K562 (cell line): ENCODE measurements at regions not wholly inside any gene's neighbourhood (a gene's known extent, or its start where the extent isn't known, plus 50 kb on each side); places are given as distances from the start of the nearest gene placed in this dataset.

Experiments
- ATAC-seq: fragments of 200-7000 bp; cut with Tn5 transposase; 3 replicates; pipeline ENCODE4 v1.9.1; 2020; ENCODE audit warnings: moderate library complexity
- BruUV-seq: library from RNA; stranded (reverse); fragments of 400-500 nt; replicated peaks from 2 replicates; lab custom pipeline; 2021; lab: Mats Ljungman, UMichigan
- CTCF ChIA-PET: fragments of 300-600 bp; formaldehyde crosslinking; extraction: SDS; loops from one replicate; lab custom pipeline; 2021; ENCODE audit warnings: low intra/inter-chr PET ratio; lab: Yijun Ruan, JAX
- POLR2A ChIA-PET: fragments of 300-600, 350-650 bp; sonication (Branson Sonifier 250); formaldehyde crosslinking; extraction: SDS; loops from one replicate; lab custom pipeline; 2021; ENCODE audit warnings: antibody characterized with exemption, inconsistent platforms; lab: Yijun Ruan, JAX
- DNase-seq, 4 experiments: peaks; one replicate each; pipeline versions ENCODE4 v3.0.0 to v3.0.0-alpha.2; 2011 to 2018; ENCODE audit warnings: low spot score in 3 of 4, mixed read lengths in 3 of 4; ENCODE audit errors: extremely low read depth in 1 of 4
- FAIRE-seq: peaks from 2 replicates; lab custom pipeline; 2011; peaks lifted over from hg19 to GRCh38; lab: Jason Lieb, UNC
- H2AFZ ChIP-seq: 2 replicates; pipeline ENCODE4 v1.6.0; 2011; ENCODE audit warnings: low read depth, low read length, control low read depth, inconsistent platforms
- H3K27ac ChIP-seq: fragments of 200-600 bp; 3 replicates; pipeline ENCODE4 v1.8.0; 2011; ENCODE audit warnings: low read depth, mild to moderate bottlenecking, control low read depth, inconsistent platforms, low read length, moderate library complexity, mixed read lengths; ENCODE audit errors: extremely low read depth
- H3K27me3 ChIP-seq, 2 experiments: fragments of 300-600 bp in 1 of 2; 2 replicates in 1 of 2; 3 replicates in 1 of 2; pipeline versions ENCODE4 v1.6.0 to v1.8.0; 2011; ENCODE audit warnings: inconsistent platforms in 2 of 2, low read length in 2 of 2, mild to moderate bottlenecking in 1 of 2, mixed read lengths in 1 of 2, moderate library complexity in 1 of 2; ENCODE audit not compliant: control insufficient read depth in 2 of 2, insufficient read depth in 2 of 2
- H3K36me3 ChIP-seq: fragments of 300-600 bp; 3 replicates; pipeline ENCODE4 v1.8.0; 2011; ENCODE audit warnings: mild to moderate bottlenecking, low read length, inconsistent platforms; ENCODE audit not compliant: control insufficient read depth, insufficient read depth
- H3K4me1 ChIP-seq, 2 experiments: fragments of 200-600 bp in 1 of 2; replicated peaks in 1 of 2; 2 replicates in 1 of 2; 3 replicates in 1 of 2; pipeline versions ENCODE4 v1.5.1 to v1.8.0; 2011; ENCODE audit warnings: inconsistent platforms in 2 of 2, low read length in 2 of 2, mild to moderate bottlenecking in 1 of 2, mixed read lengths in 1 of 2, moderate library complexity in 1 of 2; ENCODE audit not compliant: control insufficient read depth in 2 of 2, insufficient read depth in 2 of 2
- H3K4me2 ChIP-seq: 2 replicates; pipeline ENCODE4 v1.6.1; 2011; ENCODE audit warnings: low read length, control low read depth, inconsistent platforms, mixed read lengths; ENCODE audit not compliant: insufficient read depth
- H3K4me3 ChIP-seq: fragments of 200-600 bp; sonication (generic), shearing (Covaris generic); 2 replicates; pipeline ENCODE4 v1.5.1; 2016; ENCODE audit warnings: control low read depth, inconsistent platforms
- H3K79me2 ChIP-seq: fragments of 200-600 bp; 3 replicates; pipeline ENCODE4 v1.8.0; 2011; ENCODE audit warnings: low read length, inconsistent platforms; ENCODE audit not compliant: control insufficient read depth, insufficient read depth
- H3K9ac ChIP-seq, 2 experiments: 2 replicates each; pipeline versions ENCODE4 v1.6.0 to v1.6.1; 2011; ENCODE audit warnings: low read depth in 2 of 2, low read length in 2 of 2, control low read depth in 1 of 2, inconsistent platforms in 1 of 2, mild to moderate bottlenecking in 1 of 2, mixed read lengths in 1 of 2; ENCODE audit not compliant: insufficient read depth in 1 of 2
- H3K9me1 ChIP-seq: one replicate; pipeline ENCODE4 v1.6.0; 2011; ENCODE audit warnings: inconsistent platforms, mild to moderate bottlenecking, low read length, moderate library complexity; ENCODE audit not compliant: control insufficient read depth, insufficient read depth
- H3K9me3 ChIP-seq: replicated peaks from 2 replicates; pipeline ENCODE4 v1.5.1; 2011; ENCODE audit warnings: low read depth, low read length, inconsistent platforms; ENCODE audit not compliant: control insufficient read depth, insufficient read depth
- H4K20me1 ChIP-seq: replicated peaks from 2 replicates; pipeline ENCODE4 v1.6.1; 2011; ENCODE audit warnings: low read length, inconsistent platforms, mixed read lengths; ENCODE audit not compliant: control insufficient read depth, insufficient read depth
- CBFA2T2 ChIP-seq: fragments of 450-650 bp; conservative IDR thresholded peaks from 2 replicates; pipeline ENCODE4 v1.6.1; 2017; ENCODE audit warnings: mild to moderate bottlenecking
- FIP1L1 ChIP-seq: fragments of 200-400 bp; formaldehyde crosslinking; IDR thresholded peaks from 2 replicates; pipeline ENCODE4 v1.6.1; 2018; ENCODE audit warnings: mild to moderate bottlenecking, low read depth, low read length; ENCODE audit not compliant: poor library complexity, severe bottlenecking
- NR0B1 ChIP-seq: fragments of 450-650 bp; IDR thresholded peaks from one replicate; pipeline ENCODE4 v1.6.1; 2018; ENCODE audit warnings: mild to moderate bottlenecking, moderate library complexity; ENCODE audit not compliant: partially characterized antibody
- SREBF1 ChIP-seq: fragments of 150-350 bp; IDR thresholded peaks from 2 replicates; pipeline ENCODE4 v1.6.1; 2014; ENCODE audit warnings: antibody characterized with exemption, low read depth, low read length, borderline replicate concordance
- XRCC5 ChIP-seq: fragments of 200-400 bp; formaldehyde crosslinking; IDR thresholded peaks from 2 replicates; pipeline ENCODE4 v1.6.1; 2017; ENCODE audit warnings: low read depth, mild to moderate bottlenecking, low read length
- ZNF253 ChIP-seq: fragments of 250-450 bp; sonication (Bioruptor Pico); conservative IDR thresholded peaks from 2 replicates; pipeline ENCODE4 v1.6.1; 2021; ENCODE audit warnings: mild to moderate bottlenecking
- ZNF408 ChIP-seq: fragments of 250-450 bp; sonication (Bioruptor Pico); IDR thresholded peaks from 2 replicates; pipeline ENCODE4 v1.4.0; 2020; ENCODE audit warnings: low read depth, mild to moderate bottlenecking, moderate library complexity
- ZNF699 ChIP-seq: fragments of 250-450 bp; sonication (Bioruptor Pico); IDR thresholded peaks from 2 replicates; pipeline ENCODE4 v1.8.0; 2021; ENCODE audit warnings: mild to moderate bottlenecking, moderate library complexity; ENCODE audit not compliant: insufficient replicate concordance
- in situ Hi-C: fragments of 300-500 bp; cut with MboI; formaldehyde crosslinking; loops from 4 replicates; pipeline ENCODE4 v1.15.0; 2018; ENCODE audit warnings: inconsistent platforms, mixed read lengths
- intact Hi-C: fragments of 100-400 bp; cut with micrococcal nuclease; formaldehyde crosslinking; loops from 2 replicates; pipeline ENCODE4 v1.14.2; 2022
- TF ChIP-seq, protein P1 (sequence below): sonication (generic); formaldehyde crosslinking; IDR thresholded peaks from 2 replicates; pipeline ENCODE4 v1.8.0; 2022; ENCODE audit warnings: mild to moderate bottlenecking, missing genetic modification reagents, borderline replicate concordance

DNA sequence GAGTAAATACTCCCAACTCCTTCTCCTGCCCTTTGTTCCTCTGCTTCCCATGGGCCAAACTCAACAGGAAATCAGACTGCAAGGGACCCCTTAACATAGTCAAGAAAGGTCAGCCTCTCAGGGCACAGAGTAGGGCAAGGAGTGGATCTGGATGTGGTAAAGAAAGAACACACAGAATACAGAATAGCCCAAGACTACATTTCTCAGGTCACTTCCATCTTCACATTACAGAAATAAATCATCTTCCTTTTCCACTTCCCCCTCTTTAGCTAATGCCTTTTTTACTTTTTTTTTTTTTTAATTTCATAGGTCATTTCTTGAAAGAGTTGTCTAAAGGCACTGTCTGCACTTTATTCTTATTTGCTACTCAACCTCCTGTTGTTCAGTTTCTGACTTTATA lies 558.3 kb downstream of the TNS1 start:
- H3K79me2 ChIP-seq, result no peaks in the 10 kb centered on the region
- CTCF ChIA-PET, result no interaction called here
- DNase-seq, result no peak
- no peak for ATAC-seq
- TF ChIP-seq SREBF1 (no peak), XRCC5 (no peak), CBFA2T2 (no peak), FIP1L1 (no peak), ZNF408 (no peak), NR0B1 (no peak), ZNF253 (CRISPR knock-in tag) (no peak), ZNF699 (no peak)
- TF ChIP-seq, protein P1, sequence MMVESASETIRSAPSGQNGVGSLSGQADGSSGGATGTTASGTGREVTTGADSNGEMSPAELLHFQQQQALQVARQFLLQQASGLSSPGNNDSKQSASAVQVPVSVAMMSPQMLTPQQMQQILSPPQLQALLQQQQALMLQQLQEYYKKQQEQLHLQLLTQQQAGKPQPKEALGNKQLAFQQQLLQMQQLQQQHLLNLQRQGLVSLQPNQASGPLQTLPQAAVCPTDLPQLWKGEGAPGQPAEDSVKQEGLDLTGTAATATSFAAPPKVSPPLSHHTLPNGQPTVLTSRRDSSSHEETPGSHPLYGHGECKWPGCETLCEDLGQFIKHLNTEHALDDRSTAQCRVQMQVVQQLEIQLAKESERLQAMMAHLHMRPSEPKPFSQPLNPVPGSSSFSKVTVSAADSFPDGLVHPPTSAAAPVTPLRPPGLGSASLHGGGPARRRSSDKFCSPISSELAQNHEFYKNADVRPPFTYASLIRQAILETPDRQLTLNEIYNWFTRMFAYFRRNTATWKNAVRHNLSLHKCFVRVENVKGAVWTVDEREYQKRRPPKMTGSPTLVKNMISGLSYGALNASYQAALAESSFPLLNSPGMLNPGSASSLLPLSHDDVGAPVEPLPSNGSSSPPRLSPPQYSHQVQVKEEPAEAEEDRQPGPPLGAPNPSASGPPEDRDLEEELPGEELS (CRISPR knock-in tag), result no peak
- TF ChIP-seq, all 486 proteins: peak for 0
- Histone ChIP-seq H3K9ac (no peak overlapping the region), H3K36me3 (no peaks in the 10 kb centered on the region), H4K20me1 (no peaks in the 10 kb centered on the region), H3K4me1 (no peaks in the 10 kb centered on the region), H3K4me3 (no peak overlapping the region), H3K27me3 (no peaks in the 10 kb centered on the region), H3K27ac (no peak overlapping the region), H3K4me2 (no peak overlapping the region), H3K9me1 (no peaks in the 10 kb centered on the region), H2AFZ (no peak overlapping the region), H3K9me3 (no peaks in the 10 kb centered on the region)
- intact Hi-C loops, result no loop called here
- POLR2A ChIA-PET, result no interaction called here
- in situ Hi-C loops, result no loop called here
- no peak for FAIRE-seq
- BruUV-seq, result no TSS peak
